Mesenchymal stem cell (in vitro differentiated cells and primary cell): ENCODE measurements at regions not wholly inside any gene's neighbourhood (a gene's known extent, or its start where the extent isn't known, plus 50 kb on each side); places are given as distances from the start of the nearest gene placed in this dataset.

ENCODE experiments used
- DNase-seq: peaks from one replicate; pipeline ENCODE4 v3.0.0-alpha.2; 2013
- H2AFZ ChIP-seq: one replicate; pipeline ENCODE4 v1.6.1; 2013; ENCODE audit warnings: low read depth, mild to moderate bottlenecking, control low read depth, inconsistent platforms, low read length, moderate library complexity
- H2AK5ac ChIP-seq: 2 replicates; pipeline ENCODE4 v1.6.1; 2013; ENCODE audit warnings: low read length, moderate library complexity, mild to moderate bottlenecking, inconsistent platforms; ENCODE audit not compliant: severe bottlenecking
- H2BK120ac ChIP-seq: one replicate; pipeline ENCODE4 v1.6.1; 2013; ENCODE audit warnings: low read depth, mild to moderate bottlenecking, inconsistent platforms, low read length, moderate library complexity
- H2BK12ac ChIP-seq, 2 experiments: one replicate each; pipeline ENCODE4 v1.6.1; 2013; ENCODE audit warnings: inconsistent platforms in 2 of 2, low read length in 2 of 2, mild to moderate bottlenecking in 2 of 2, moderate library complexity in 2 of 2, control low read depth in 1 of 2
- H2BK15ac ChIP-seq: one replicate; pipeline ENCODE4 v1.6.1; 2013; ENCODE audit warnings: mild to moderate bottlenecking, low read depth, inconsistent platforms; ENCODE audit not compliant: poor library complexity, severe bottlenecking
- H2BK5ac ChIP-seq: 2 replicates; pipeline ENCODE4 v1.6.1; 2013; ENCODE audit warnings: low read depth, mild to moderate bottlenecking, low read length, control low read depth, inconsistent platforms; ENCODE audit not compliant: poor library complexity, severe bottlenecking
- H3K14ac ChIP-seq, 2 experiments: one replicate each; pipeline ENCODE4 v1.6.1; 2013; ENCODE audit warnings: inconsistent platforms in 2 of 2, low read length in 2 of 2, control low read depth in 1 of 2, mild to moderate bottlenecking in 1 of 2, moderate library complexity in 1 of 2
- H3K18ac ChIP-seq, 2 experiments: one replicate each; pipeline ENCODE4 v1.6.1; 2013; ENCODE audit warnings: inconsistent platforms in 2 of 2, low read length in 2 of 2, control low read depth in 1 of 2, low read depth in 1 of 2, mild to moderate bottlenecking in 1 of 2
- H3K23ac ChIP-seq, 2 experiments: one replicate each; pipeline ENCODE4 v1.6.1; 2013; ENCODE audit warnings: inconsistent platforms in 2 of 2, low read length in 2 of 2, mild to moderate bottlenecking in 2 of 2, moderate library complexity in 2 of 2, control low read depth in 1 of 2
- H3K27ac ChIP-seq: 2 replicates; pipeline ENCODE4 v1.5.1; 2013; ENCODE audit warnings: mild to moderate bottlenecking, moderate library complexity, low read length, control low read depth, inconsistent platforms; ENCODE audit not compliant: poor library complexity, severe bottlenecking
- H3K27me3 ChIP-seq, 2 experiments: 2 replicates each; pipeline versions ENCODE4 v1.6.1 to v1.7.0; 2013; ENCODE audit warnings: low read length in 2 of 2, mild to moderate bottlenecking in 2 of 2, moderate library complexity in 2 of 2, control low read depth in 1 of 2, inconsistent platforms in 1 of 2; ENCODE audit not compliant: control insufficient read depth in 1 of 2, insufficient read depth in 1 of 2
- H3K36me3 ChIP-seq, 2 experiments: 2 replicates each; pipeline versions ENCODE4 v1.6.1 to v1.7.0; 2013; ENCODE audit warnings: low read length in 2 of 2, control low read depth in 1 of 2, inconsistent platforms in 1 of 2, low read depth in 1 of 2, mild to moderate bottlenecking in 1 of 2; ENCODE audit not compliant: insufficient read depth in 2 of 2, control insufficient read depth in 1 of 2
- H3K4ac ChIP-seq, 2 experiments: one replicate each; pipeline ENCODE4 v1.6.1; 2013; ENCODE audit warnings: inconsistent platforms in 2 of 2, low read length in 2 of 2, mild to moderate bottlenecking in 2 of 2, moderate library complexity in 2 of 2, control low read depth in 1 of 2, low read depth in 1 of 2
- H3K4me1 ChIP-seq: 2 replicates; pipeline ENCODE4 v1.6.1; 2013; ENCODE audit warnings: low read depth, low read length, control low read depth; ENCODE audit not compliant: control insufficient read depth, insufficient read depth
- H3K4me2 ChIP-seq: 2 replicates; pipeline ENCODE4 v1.6.1; 2013; ENCODE audit warnings: low read length, mild to moderate bottlenecking, inconsistent platforms; ENCODE audit not compliant: poor library complexity, severe bottlenecking
- H3K4me3 ChIP-seq, 2 experiments: 2 replicates each; pipeline versions ENCODE4 v1.5.1 to v1.7.0; 2013; ENCODE audit warnings: low read length in 2 of 2, mild to moderate bottlenecking in 2 of 2, control low read depth in 1 of 2, low read depth in 1 of 2; ENCODE audit not compliant: insufficient read depth in 1 of 2
- H3K79me1 ChIP-seq: replicated peaks from 2 replicates; pipeline ENCODE4 v1.6.1; 2013; ENCODE audit warnings: mild to moderate bottlenecking, control low read depth, low read length, inconsistent platforms; ENCODE audit not compliant: poor library complexity, severe bottlenecking
- H3K9ac ChIP-seq: 2 replicates; pipeline ENCODE4 v1.7.0; 2013; ENCODE audit warnings: mild to moderate bottlenecking, low read length, moderate library complexity
- H3K9me3 ChIP-seq: 2 replicates; pipeline ENCODE4 v1.7.0; 2013; ENCODE audit warnings: mild to moderate bottlenecking, low read length; ENCODE audit not compliant: control insufficient read depth
- H4K8ac ChIP-seq: one replicate; pipeline ENCODE4 v1.6.1; 2013; ENCODE audit warnings: inconsistent platforms, mild to moderate bottlenecking, low read length, moderate library complexity
- H4K91ac ChIP-seq: one replicate; pipeline ENCODE4 v1.6.1; 2013; ENCODE audit warnings: mild to moderate bottlenecking, low read length, inconsistent platforms
- WGBS: methylation state at CpG from one replicate; pipeline ENCODE4 v1.1.7; 2013; ENCODE audit warnings: mixed read lengths; 5-methylcytosine and 5-hydroxymethylcytosine counted together

DNA sequence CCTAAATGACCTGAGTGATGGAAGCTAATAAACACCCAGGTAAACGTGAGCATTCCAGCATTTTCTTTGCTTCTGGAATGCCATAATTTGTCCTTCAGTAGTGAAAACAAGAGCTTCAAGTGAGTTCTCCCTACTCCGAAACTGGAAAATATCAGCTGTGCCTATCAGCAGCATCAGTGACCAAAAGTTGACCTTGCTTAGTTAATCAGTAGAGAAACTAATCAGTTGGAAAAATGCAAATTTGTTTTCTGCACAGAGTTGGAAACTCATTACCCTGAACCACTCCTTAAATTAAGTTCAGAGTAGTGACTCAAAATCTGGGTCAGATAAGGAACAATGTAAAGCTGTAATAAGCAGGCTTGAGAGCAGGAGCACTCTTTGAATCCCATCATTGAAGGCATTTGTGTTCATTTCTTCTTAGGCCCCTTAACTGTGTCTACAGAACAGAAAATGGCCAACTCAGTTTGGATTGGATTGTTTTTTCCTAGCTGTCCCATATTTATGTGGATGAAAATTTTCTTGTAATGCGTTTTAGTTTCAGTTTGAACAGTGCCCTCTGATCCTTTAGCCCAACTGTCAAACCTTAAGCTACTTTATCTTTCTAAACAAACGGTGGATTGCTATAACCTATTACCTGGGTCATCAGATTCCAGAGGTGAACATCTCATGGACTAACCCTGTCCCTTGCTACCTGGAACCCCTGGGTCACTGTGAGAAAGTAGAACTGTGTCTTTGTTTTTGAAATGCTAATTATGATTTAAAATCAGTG is 290.4 kb downstream of the TOX3 start:
- Histone ChIP-seq H3K18ac (no peak overlapping the region), H3K27ac (no peak overlapping the region)

DNA sequence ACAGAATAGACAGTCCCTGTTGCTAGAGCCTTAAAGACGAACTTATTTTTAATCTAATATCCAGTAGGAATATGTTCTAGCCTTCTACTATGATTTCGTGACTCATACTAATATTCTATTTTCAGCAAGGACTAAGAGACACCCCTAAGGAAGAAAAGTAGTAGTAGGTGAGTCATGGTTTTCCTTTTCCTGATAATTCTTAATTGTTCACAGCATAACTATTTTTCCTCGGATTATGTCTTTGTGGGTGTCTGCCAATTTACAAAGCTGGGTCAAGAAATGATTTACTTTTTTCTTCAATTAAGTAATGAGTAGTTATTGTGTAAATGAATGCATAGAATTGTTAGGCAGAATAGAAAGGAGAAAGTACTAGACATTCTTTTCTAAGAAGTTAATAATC is 292.2 kb downstream of the TOX3 start:
- Histone ChIP-seq H3K27me3 (no peaks in the 10 kb centered on the region), H3K9ac (no peak overlapping the region), H2BK5ac (no peak overlapping the region), H2BK15ac (no peak overlapping the region), H3K4me3 (no peak overlapping the region), H2BK120ac (no peak overlapping the region), H2AK5ac (no peak overlapping the region), H3K4me2 (no peak overlapping the region), H3K4me1 (no peaks in the 10 kb centered on the region), H2BK12ac (no peak overlapping the region), H3K14ac (no peak overlapping the region), H4K91ac (no peak overlapping the region), H3K23ac (no peak overlapping the region), H3K4ac (no peak overlapping the region), H4K8ac (no peak overlapping the region), H3K79me1 (no peaks in the 10 kb centered on the region), H3K27ac (no peak overlapping the region), H2AFZ (no peak overlapping the region), H3K9me3 (no peaks in the 10 kb centered on the region), H3K18ac (no peak overlapping the region), H3K36me3 (no peaks in the 10 kb centered on the region)
- no peak for DNase-seq
- WGBS = 92% methylated on average over 2 of the region's 3 CpGs

More for the DNA sequence above, 290.4 kb downstream of the TOX3 start:
- Histone ChIP-seq H4K8ac (no peak overlapping the region), H3K4me1 (no peaks in the 10 kb centered on the region), H3K9ac (no peak overlapping the region), H3K4me3 (no peak overlapping the region), H4K91ac (no peak overlapping the region), H3K4me2 (no peak overlapping the region), H2BK12ac (no peak overlapping the region), H3K9me3 (no peaks in the 10 kb centered on the region), H3K27me3 (no peaks in the 10 kb centered on the region), H2BK120ac (no peak overlapping the region), H2AK5ac (no peak overlapping the region), H2BK15ac (no peak overlapping the region), H3K36me3 (no peaks in the 10 kb centered on the region), H3K79me1 (no peaks in the 10 kb centered on the region), H2AFZ (no peak overlapping the region), H3K14ac (no peak overlapping the region), H3K23ac (no peak overlapping the region), H2BK5ac (no peak overlapping the region), H3K4ac (no peak overlapping the region)
- WGBS = 76% methylated on average over 3 of the region's 4 CpGs
- DNase-seq = no peak

DNA sequence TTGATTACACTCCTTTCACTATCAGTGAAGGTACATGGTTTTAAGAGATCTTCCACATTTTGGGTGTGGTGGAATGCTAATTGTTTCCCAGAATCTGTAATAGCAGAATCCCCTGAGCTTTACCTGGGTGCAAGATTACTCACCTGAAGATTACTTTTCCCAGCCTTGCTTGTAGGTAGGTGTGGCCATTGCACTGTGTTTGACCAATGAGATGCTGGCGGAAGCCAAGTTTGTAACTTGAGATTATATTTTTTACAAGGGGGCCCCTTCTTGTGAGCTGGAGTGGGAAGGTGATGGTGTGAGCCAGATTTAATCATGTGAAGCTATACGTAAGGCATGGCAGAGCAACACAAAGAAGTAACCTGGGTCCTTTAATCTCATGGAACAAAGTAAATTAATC is 294.3 kb downstream of the TOX3 start:
- Histone ChIP-seq H3K14ac (no peak overlapping the region), H2BK15ac (no peak overlapping the region), H3K9ac (no peak overlapping the region), H3K23ac (no peak overlapping the region), H3K9me3 (peaks cover 8% of the 10 kb centered on the region), H3K18ac (no peak overlapping the region), H2BK12ac (no peak overlapping the region), H3K36me3 (no peaks in the 10 kb centered on the region), H4K91ac (no peak overlapping the region), H2AFZ (no peak overlapping the region), H3K4me2 (no peak overlapping the region), H3K4ac (no peak overlapping the region), H3K79me1 (no peaks in the 10 kb centered on the region), H3K4me1 (no peaks in the 10 kb centered on the region), H3K4me3 (no peak overlapping the region), H3K27me3 (no peaks in the 10 kb centered on the region), H2BK5ac (no peak overlapping the region), H2BK120ac (no peak overlapping the region), H4K8ac (no peak overlapping the region), H3K27ac (no peak overlapping the region), H2AK5ac (no peak overlapping the region)
- no peak for DNase-seq
- 93% methylated on average over 1 of the region's 2 CpGs for WGBS

DNA sequence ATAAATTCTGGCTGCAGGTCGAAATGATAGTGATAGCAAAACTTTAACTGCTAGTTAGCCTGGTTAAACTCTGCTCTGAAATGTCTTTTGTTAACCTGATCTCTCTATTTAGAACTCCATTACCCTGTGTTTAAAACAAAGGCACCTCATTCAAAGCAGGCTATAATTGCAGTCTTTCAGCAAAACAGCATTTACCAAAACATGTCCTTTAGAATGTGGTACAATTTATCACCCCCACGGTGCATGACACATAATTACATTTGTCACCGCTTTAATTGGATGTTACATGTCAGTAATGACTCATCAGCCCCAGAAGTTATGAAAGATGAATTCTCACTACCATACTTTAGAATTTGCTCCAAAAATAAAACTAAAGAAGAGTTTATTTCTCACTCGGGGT is 295.4 kb downstream of the TOX3 start:
- Histone ChIP-seq H3K14ac (no peak overlapping the region), H2BK120ac (no peak overlapping the region), H3K36me3 (no peaks in the 10 kb centered on the region), H4K8ac (no peak overlapping the region), H3K27ac (no peak overlapping the region), H2BK5ac (no peak overlapping the region), H3K4me3 (no peak overlapping the region), H3K23ac (no peak overlapping the region), H2AK5ac (no peak overlapping the region), H3K79me1 (no peaks in the 10 kb centered on the region), H3K9me3 (peaks cover 19% of the 10 kb centered on the region), H3K18ac (no peak overlapping the region), H2AFZ (no peak overlapping the region), H2BK12ac (no peak overlapping the region), H3K4me1 (no peaks in the 10 kb centered on the region), H3K27me3 (no peaks in the 10 kb centered on the region), H3K4ac (no peak overlapping the region), H3K4me2 (no peak overlapping the region), H4K91ac (no peak overlapping the region), H2BK15ac (no peak overlapping the region), H3K9ac (no peak overlapping the region)
- no peak for DNase-seq
- 61% methylated on average over 3 of the region's 4 CpGs for WGBS
